SK-N-SH (cell line): ENCODE measurements at regions not wholly inside any gene's neighbourhood (a gene's known extent, or its start where the extent isn't known, plus 50 kb on each side); places are given as distances from the start of the nearest gene placed in this dataset.
A peak's percentile ranks its signal among the peaks of the same experiment; 100 is the strongest.

Experiments
- CTCF ChIA-PET: fragments of 300-600, 350-600 bp; formaldehyde crosslinking; extraction: SDS; loops from one replicate; lab custom pipeline; 2021; lab: Yijun Ruan, JAX
- POLR2A ChIA-PET: fragments of 350-600 bp; sonication (Branson Sonifier 250); formaldehyde crosslinking; extraction: SDS; loops from one replicate; lab custom pipeline; 2020; ENCODE audit warnings: antibody characterized with exemption, inconsistent platforms; lab: Yijun Ruan, JAX
- DNase-seq: peaks from one replicate; pipeline ENCODE4 v3.0.0; 2012
- H2AFZ ChIP-seq: fragments of 200-600 bp; sonication (generic); 2 replicates; pipeline ENCODE4 v1.8.1; 2016; ENCODE audit warnings: antibody characterized with exemption, mild to moderate bottlenecking, low read depth
- H3F3A ChIP-seq: fragments of 200-600 bp; sonication (generic); replicated peaks from 2 replicates; pipeline ENCODE3; 2016; ENCODE audit warnings: antibody characterized with exemption, mild to moderate bottlenecking; ENCODE audit not compliant: insufficient read depth
- H3K27ac ChIP-seq, 2 experiments: fragments of 200-500 bp in 1 of 2; fragments of 200-600 bp in 1 of 2; sonication (Bioruptor generic) in 1 of 2; sonication (generic), shearing (Covaris generic) in 1 of 2; 2 replicates each; pipeline versions ENCODE4 v1.5.1 to v1.6.1; 2014 to 2016; ENCODE audit warnings: low read depth in 2 of 2, inconsistent platforms in 1 of 2, low read length in 1 of 2, mild to moderate bottlenecking in 1 of 2, mixed read lengths in 1 of 2
- H3K27me3 ChIP-seq: fragments of 200-600 bp; sonication (generic), shearing (Covaris generic); 2 replicates; pipeline ENCODE4 v1.6.1; 2016; ENCODE audit warnings: mixed run types; ENCODE audit not compliant: insufficient read depth
- H3K36me3 ChIP-seq, 2 experiments: fragments of 200-500 bp in 1 of 2; fragments of 200-600 bp in 1 of 2; sonication (Bioruptor generic) in 1 of 2; sonication (generic) in 1 of 2; replicated peaks in 1 of 2; 2 replicates each; pipeline versions ENCODE3 to v1.5.1; 2014 to 2016; ENCODE audit warnings: low read length in 1 of 2, mild to moderate bottlenecking in 1 of 2; ENCODE audit not compliant: insufficient read depth in 2 of 2, control insufficient read depth in 1 of 2
- H3K4me1 ChIP-seq, 2 experiments: fragments of 200-500 bp in 1 of 2; fragments of 200-600 bp in 1 of 2; sonication (Bioruptor generic) in 1 of 2; sonication (generic), shearing (Covaris generic) in 1 of 2; 2 replicates each; pipeline versions ENCODE4 v1.5.1 to v1.6.1; 2014 to 2016; ENCODE audit warnings: low read depth in 1 of 2, low read length in 1 of 2, mixed run types in 1 of 2; ENCODE audit not compliant: insufficient read depth in 2 of 2, control insufficient read depth in 1 of 2
- H3K4me2 ChIP-seq: fragments of 200-600 bp; sonication (generic), shearing (Covaris generic); 2 replicates; pipeline ENCODE4 v1.6.1; 2017; ENCODE audit warnings: mixed run types
- H3K4me3 ChIP-seq, 2 experiments: fragments of 200-500 bp in 1 of 2; fragments of 200-600 bp in 1 of 2; sonication (Bioruptor generic) in 1 of 2; sonication (generic), shearing (Covaris generic) in 1 of 2; 2 replicates each; pipeline versions ENCODE4 v1.5.1 to v1.8.1; 2014 to 2016; ENCODE audit warnings: low read depth in 2 of 2, inconsistent platforms in 1 of 2, low read length in 1 of 2, mild to moderate bottlenecking in 1 of 2, mixed read lengths in 1 of 2, moderate library complexity in 1 of 2
- H3K79me2 ChIP-seq: fragments of 200-600 bp; sonication (generic); 2 replicates; pipeline ENCODE4 v1.8.1; 2017; ENCODE audit warnings: mild to moderate bottlenecking; ENCODE audit not compliant: insufficient read depth
- H3K9ac ChIP-seq: fragments of 200-600 bp; sonication (generic); 2 replicates; pipeline ENCODE4 v1.6.1; 2017; ENCODE audit warnings: mixed run types
- H3K9me2 ChIP-seq: fragments of 200-600 bp; sonication (generic); 2 replicates; pipeline ENCODE4 v1.6.1; 2017; ENCODE audit warnings: mixed run types
- H3K9me3 ChIP-seq: fragments of 200-600 bp; sonication (generic); 2 replicates; pipeline ENCODE4 v1.6.1; 2017; ENCODE audit warnings: mixed run types, mild to moderate bottlenecking, moderate library complexity
- H4K20me1 ChIP-seq: fragments of 200-600 bp; sonication (generic); 2 replicates; pipeline ENCODE4 v1.6.1; 2017; ENCODE audit warnings: mild to moderate bottlenecking, mixed run types; ENCODE audit not compliant: insufficient read depth
- EP300 ChIP-seq, 2 experiments: IDR thresholded peaks; 2 replicates each; pipeline versions ENCODE4 v1.4.0 to v1.6.1; 2012; ENCODE audit warnings: borderline replicate concordance in 1 of 2, low read depth in 1 of 2, low read length in 1 of 2
- FOSL2 ChIP-seq: IDR thresholded peaks from 2 replicates; pipeline ENCODE4 v1.4.0; 2012; ENCODE audit warnings: low read depth, mild to moderate bottlenecking, moderate library complexity, borderline replicate concordance
- GATA2 ChIP-seq: sonication (generic); formaldehyde crosslinking; IDR thresholded peaks from 2 replicates; pipeline ENCODE4 v1.5.0; 2020; ENCODE audit warnings: mild to moderate bottlenecking, missing genetic modification reagents
- MXI1 ChIP-seq: IDR thresholded peaks from 2 replicates; pipeline ENCODE4 v1.6.1; 2012; ENCODE audit warnings: mild to moderate bottlenecking, low read depth, low read length, improper control_type of control experiment
- POLR2AphosphoS5 ChIP-seq: IDR thresholded peaks from 2 replicates; pipeline ENCODE4 v1.6.1; 2012; ENCODE audit warnings: low read depth, low read length
- RAD21 ChIP-seq: IDR thresholded peaks from 2 replicates; pipeline ENCODE4 v1.6.1; 2012; ENCODE audit warnings: mild to moderate bottlenecking, low read length
- RCOR1 ChIP-seq: fragments of 150-350 bp; IDR thresholded peaks from 2 replicates; pipeline ENCODE4 v1.6.1; 2017; ENCODE audit warnings: antibody characterized with exemption, low read length
- SMC3 ChIP-seq: IDR thresholded peaks from 2 replicates; pipeline ENCODE4 v1.6.1; 2012; ENCODE audit warnings: low read depth, low read length, improper control_type of control experiment
- TCF12 ChIP-seq: IDR thresholded peaks from 2 replicates; pipeline ENCODE4 v1.4.0; 2012
- WGBS: methylation state at CpG from one replicate; pipeline ENCODE4 v1.1.6; 2017; ENCODE audit warnings: low lambda C conversion rate; 5-methylcytosine and 5-hydroxymethylcytosine counted together
- TF ChIP-seq, protein P1 (sequence below): fragments of 150-350 bp; IDR thresholded peaks from 2 replicates; pipeline ENCODE4 v1.6.1; 2016; ENCODE audit warnings: mild to moderate bottlenecking, low read depth, low read length
- TF ChIP-seq, protein P2 (sequence below): IDR thresholded peaks from 2 replicates; pipeline ENCODE4; 2012
- TF ChIP-seq, protein P3 (sequence below): IDR thresholded peaks from 2 replicates; pipeline ENCODE4 v1.6.1; 2012; ENCODE audit warnings: mild to moderate bottlenecking, low read depth, low read length, moderate library complexity
- TF ChIP-seq, protein P4 (sequence below): IDR thresholded peaks from 2 replicates; pipeline ENCODE4 v1.4.0; 2012; ENCODE audit warnings: low read depth
- TF ChIP-seq, protein P5 (sequence below): fragments of 200-600 bp; sonication (generic); IDR thresholded peaks from 2 replicates; pipeline ENCODE4 v1.6.1; 2017; ENCODE audit warnings: antibody characterized with exemption, mild to moderate bottlenecking, moderate library complexity

DNA sequence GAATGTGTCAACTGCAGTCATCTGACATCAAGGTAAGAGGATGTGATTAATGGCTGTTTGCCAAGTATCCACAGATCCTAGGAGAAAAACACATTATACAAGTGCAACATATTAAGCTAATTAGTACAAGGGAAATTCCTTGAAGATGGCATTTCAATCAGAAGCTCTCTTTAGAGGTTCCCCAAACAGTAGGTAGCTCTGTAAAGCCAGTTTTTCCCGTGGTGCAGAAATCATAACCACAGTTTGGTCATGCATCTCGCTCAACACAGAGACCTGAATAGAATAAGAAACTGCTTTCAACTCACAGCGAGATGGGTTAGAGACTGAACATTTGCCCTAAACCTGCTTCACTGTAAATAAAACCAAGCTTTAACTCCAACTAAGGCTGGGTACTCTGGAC lies 230.5 kb upstream of the CAMK1G start:
- Histone ChIP-seq H3K4me1 (peaks cover 0 to 48% of the 10 kb centered on the region in 2 experiments; a peak in 2 of 4 replicates), H2AFZ (no peak overlapping the region), H4K20me1 (no peaks in the 10 kb centered on the region), H3K9me2 (no peaks in the 10 kb centered on the region), H3K9ac (no peak overlapping the region), H3K36me3 (no peaks in the 10 kb centered on the region), H3K27ac (no peak overlapping the region), H3K9me3 (no peaks in the 10 kb centered on the region), H3K4me3 (no peak overlapping the region), H3K27me3 (no peaks in the 10 kb centered on the region), H3K79me2 (no peaks in the 10 kb centered on the region), H3F3A (peaks cover 3% of the 10 kb centered on the region), H3K4me2 (no peak overlapping the region)
- TF ChIP-seq, protein P1, sequence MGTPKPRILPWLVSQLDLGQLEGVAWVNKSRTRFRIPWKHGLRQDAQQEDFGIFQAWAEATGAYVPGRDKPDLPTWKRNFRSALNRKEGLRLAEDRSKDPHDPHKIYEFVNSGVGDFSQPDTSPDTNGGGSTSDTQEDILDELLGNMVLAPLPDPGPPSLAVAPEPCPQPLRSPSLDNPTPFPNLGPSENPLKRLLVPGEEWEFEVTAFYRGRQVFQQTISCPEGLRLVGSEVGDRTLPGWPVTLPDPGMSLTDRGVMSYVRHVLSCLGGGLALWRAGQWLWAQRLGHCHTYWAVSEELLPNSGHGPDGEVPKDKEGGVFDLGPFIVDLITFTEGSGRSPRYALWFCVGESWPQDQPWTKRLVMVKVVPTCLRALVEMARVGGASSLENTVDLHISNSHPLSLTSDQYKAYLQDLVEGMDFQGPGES: no peak
- POLR2A ChIA-PET: no interaction called here
- DNase-seq: no peak
- CTCF ChIA-PET: interaction anchor here (0.6 to 9.2 kb wide), 21 partner anchors 12 to 1113 kb away, joined by 3 to 133 read pairs (median 3); no protein-coding TSS in a partner anchor
- 85% methylated on average over 3 of the region's 3 CpGs for WGBS

DNA sequence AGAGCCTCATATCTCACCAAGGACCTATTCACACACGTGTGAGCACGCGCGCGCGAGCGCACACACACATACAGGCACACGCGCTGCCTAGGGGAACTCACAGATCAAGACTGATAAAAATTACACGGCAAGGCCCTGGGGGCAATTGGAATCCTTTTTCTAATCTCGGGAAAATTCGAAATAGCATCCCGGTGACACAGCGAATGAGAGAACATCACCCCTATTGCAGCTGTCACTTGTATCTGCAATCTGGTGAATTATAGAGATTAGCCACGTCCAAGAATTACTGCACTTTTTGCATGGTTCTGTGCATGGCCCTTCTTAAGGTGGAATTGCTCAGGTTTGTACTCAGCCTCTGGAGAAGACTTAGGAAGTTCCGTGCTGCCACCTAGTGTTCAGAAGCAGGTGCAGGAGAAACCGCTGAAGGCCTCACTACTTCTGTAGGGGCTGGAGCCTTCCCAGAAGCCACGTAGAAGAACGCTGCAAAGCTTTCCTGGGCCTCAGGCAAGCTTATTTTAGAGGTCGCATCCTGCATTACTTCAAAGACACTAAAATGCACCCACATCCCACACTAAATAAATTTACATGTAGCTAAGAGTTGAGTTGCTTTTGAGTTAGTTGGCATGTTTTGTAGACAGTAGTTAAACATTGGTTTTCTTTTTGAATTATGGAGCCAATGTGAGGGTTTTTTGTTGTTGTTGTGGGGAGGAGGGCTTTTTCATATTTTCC lies 229.2 kb upstream of the CAMK1G start:
- ChIA-PET POLR2A (no interaction called here), CTCF (interaction anchor here (0.6 to 9.2 kb wide), 64 partner anchors 9 to 1342 kb away, joined by 3 to 133 read pairs (median 4); partner anchors contain the start of gene PLXNA2)
- Histone ChIP-seq H3K4me3 (peak overlapping the region in 1 of 2 experiments; percentile 10; a peak in 1 of 4 replicates), H3K27ac (peak overlapping the region in 1 of 2 experiments; percentile 60; a peak in 2 of 4 replicates), H3K9me2 (no peaks in the 10 kb centered on the region), H3F3A (peaks cover 3% of the 10 kb centered on the region), H3K9ac (no peak overlapping the region), H3K9me3 (no peaks in the 10 kb centered on the region), H3K27me3 (no peaks in the 10 kb centered on the region), H3K79me2 (no peaks in the 10 kb centered on the region), H4K20me1 (no peaks in the 10 kb centered on the region), H2AFZ (peak overlapping the region; percentile 73; the same call in 1 of the 2 replicates), H3K4me1 (peaks cover 0 to 38% of the 10 kb centered on the region in 2 experiments; a peak in 2 of 4 replicates), H3K36me3 (no peaks in the 10 kb centered on the region), H3K4me2 (no peak overlapping the region)
- 44% methylated on average over 20 of the region's 20 CpGs for WGBS
- DNase-seq: peak; percentile 68
- TF ChIP-seq SMC3 (peak; percentile 93), TCF12 (peak; percentile 40; the same call in 1 of the 2 replicates), GATA2 (CRISPR knock-in tag) (peak; percentile 58), MXI1 (no peak), FOSL2 (no peak), POLR2AphosphoS5 (no peak), RCOR1 (peak; percentile 44), EP300 (IDR thresholded peaks at IDR 0.05; ENCODE audit: borderline replicate concordance in 1 of 2, low read depth in 1 of 2, low read length in 1 of 2) (peak; percentile 22 to 58; a peak in 3 of 4 replicates), RAD21 (peak; percentile 97)
- TF ChIP-seq, protein P2, sequence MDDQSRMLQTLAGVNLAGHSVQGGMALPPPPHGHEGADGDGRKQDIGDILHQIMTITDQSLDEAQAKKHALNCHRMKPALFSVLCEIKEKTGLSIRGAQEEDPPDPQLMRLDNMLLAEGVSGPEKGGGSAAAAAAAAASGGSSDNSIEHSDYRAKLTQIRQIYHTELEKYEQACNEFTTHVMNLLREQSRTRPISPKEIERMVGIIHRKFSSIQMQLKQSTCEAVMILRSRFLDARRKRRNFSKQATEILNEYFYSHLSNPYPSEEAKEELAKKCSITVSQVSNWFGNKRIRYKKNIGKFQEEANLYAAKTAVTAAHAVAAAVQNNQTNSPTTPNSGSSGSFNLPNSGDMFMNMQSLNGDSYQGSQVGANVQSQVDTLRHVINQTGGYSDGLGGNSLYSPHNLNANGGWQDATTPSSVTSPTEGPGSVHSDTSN: peak; percentile 35; the same call in 1 of the 2 replicates
- TF ChIP-seq, protein P3, sequence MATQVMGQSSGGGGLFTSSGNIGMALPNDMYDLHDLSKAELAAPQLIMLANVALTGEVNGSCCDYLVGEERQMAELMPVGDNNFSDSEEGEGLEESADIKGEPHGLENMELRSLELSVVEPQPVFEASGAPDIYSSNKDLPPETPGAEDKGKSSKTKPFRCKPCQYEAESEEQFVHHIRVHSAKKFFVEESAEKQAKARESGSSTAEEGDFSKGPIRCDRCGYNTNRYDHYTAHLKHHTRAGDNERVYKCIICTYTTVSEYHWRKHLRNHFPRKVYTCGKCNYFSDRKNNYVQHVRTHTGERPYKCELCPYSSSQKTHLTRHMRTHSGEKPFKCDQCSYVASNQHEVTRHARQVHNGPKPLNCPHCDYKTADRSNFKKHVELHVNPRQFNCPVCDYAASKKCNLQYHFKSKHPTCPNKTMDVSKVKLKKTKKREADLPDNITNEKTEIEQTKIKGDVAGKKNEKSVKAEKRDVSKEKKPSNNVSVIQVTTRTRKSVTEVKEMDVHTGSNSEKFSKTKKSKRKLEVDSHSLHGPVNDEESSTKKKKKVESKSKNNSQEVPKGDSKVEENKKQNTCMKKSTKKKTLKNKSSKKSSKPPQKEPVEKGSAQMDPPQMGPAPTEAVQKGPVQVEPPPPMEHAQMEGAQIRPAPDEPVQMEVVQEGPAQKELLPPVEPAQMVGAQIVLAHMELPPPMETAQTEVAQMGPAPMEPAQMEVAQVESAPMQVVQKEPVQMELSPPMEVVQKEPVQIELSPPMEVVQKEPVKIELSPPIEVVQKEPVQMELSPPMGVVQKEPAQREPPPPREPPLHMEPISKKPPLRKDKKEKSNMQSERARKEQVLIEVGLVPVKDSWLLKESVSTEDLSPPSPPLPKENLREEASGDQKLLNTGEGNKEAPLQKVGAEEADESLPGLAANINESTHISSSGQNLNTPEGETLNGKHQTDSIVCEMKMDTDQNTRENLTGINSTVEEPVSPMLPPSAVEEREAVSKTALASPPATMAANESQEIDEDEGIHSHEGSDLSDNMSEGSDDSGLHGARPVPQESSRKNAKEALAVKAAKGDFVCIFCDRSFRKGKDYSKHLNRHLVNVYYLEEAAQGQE: 0 out of 2 replicates have a peak, but pooled peaks have one; percentile 12
- TF ChIP-seq, protein P4, sequence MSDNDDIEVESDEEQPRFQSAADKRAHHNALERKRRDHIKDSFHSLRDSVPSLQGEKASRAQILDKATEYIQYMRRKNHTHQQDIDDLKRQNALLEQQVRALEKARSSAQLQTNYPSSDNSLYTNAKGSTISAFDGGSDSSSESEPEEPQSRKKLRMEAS: 0 out of 2 replicates have a peak, but pooled peaks have one; percentile 23
- TF ChIP-seq, protein P5, sequence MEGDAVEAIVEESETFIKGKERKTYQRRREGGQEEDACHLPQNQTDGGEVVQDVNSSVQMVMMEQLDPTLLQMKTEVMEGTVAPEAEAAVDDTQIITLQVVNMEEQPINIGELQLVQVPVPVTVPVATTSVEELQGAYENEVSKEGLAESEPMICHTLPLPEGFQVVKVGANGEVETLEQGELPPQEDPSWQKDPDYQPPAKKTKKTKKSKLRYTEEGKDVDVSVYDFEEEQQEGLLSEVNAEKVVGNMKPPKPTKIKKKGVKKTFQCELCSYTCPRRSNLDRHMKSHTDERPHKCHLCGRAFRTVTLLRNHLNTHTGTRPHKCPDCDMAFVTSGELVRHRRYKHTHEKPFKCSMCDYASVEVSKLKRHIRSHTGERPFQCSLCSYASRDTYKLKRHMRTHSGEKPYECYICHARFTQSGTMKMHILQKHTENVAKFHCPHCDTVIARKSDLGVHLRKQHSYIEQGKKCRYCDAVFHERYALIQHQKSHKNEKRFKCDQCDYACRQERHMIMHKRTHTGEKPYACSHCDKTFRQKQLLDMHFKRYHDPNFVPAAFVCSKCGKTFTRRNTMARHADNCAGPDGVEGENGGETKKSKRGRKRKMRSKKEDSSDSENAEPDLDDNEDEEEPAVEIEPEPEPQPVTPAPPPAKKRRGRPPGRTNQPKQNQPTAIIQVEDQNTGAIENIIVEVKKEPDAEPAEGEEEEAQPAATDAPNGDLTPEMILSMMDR: peak; percentile 94
